ENCODE measurements at regions not wholly inside any gene's neighbourhood (a gene's known extent, or its start where the extent isn't known, plus 50 kb on each side); places are given as distances from the start of the nearest gene placed in this dataset.

DNA sequence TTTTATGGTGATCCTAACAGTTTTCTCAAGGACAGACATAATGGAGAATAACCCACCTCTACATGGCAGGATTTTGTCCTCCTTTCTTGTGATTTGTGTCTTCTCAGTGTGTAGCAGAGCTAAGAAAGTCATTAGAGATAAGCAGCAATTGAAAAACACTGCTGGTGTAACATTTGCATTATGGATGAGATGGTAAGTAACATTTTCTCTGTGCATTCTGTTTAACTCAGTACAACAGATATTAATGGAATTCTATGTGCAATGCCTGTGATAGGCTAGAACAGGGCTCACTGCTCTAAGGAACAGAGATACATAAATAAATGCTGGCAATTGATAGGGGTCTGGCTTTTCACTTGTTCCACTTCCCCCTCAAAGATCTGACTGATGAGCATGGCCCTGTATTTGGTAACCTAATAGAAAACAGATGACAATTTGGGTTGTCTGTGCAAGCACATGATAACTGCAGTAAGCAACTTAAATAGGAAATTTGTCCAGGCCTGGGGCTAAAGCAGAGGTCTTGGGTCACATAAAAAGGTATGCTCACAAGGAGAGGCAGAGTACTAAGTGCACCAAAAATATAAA, 560.3 kb upstream of the POM121L12 start:
- H3K23ac ChIP-seq (ENCODE audit: insufficient read length) = no peak overlapping the region
- no peak for TF ChIP-seq SUZ12 (IDR thresholded peaks at IDR 0.05; ENCODE audit: low read length)
- TF ChIP-seq BCL11A (IDR thresholded peaks at IDR 0.05; ENCODE audit: low read depth in 2 of 2, low read length in 2 of 2) = no peak
- TF ChIP-seq, protein P1, sequence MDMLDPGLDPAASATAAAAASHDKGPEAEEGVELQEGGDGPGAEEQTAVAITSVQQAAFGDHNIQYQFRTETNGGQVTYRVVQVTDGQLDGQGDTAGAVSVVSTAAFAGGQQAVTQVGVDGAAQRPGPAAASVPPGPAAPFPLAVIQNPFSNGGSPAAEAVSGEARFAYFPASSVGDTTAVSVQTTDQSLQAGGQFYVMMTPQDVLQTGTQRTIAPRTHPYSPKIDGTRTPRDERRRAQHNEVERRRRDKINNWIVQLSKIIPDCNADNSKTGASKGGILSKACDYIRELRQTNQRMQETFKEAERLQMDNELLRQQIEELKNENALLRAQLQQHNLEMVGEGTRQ (IDR thresholded peaks at IDR 0.05; ENCODE audit: low read length) = no peak
- no peak for TF ChIP-seq JUN (IDR thresholded peaks at IDR 0.05; ENCODE audit: low read depth, low read length)
- no peak for TF ChIP-seq CEBPB (IDR thresholded peaks at IDR 0.05; ENCODE audit: low read depth, low read length)
- no peak for TF ChIP-seq GTF2F1 (IDR thresholded peaks at IDR 0.05; ENCODE audit: borderline replicate concordance, low read depth, low read length)
- TF ChIP-seq CBX5 (IDR thresholded peaks at IDR 0.05; ENCODE audit: low read depth, low read length) = no peak
- TF ChIP-seq TCF12 (IDR thresholded peaks at IDR 0.05; ENCODE audit: low read depth, low read length) = no peak
- TF ChIP-seq, protein P2, sequence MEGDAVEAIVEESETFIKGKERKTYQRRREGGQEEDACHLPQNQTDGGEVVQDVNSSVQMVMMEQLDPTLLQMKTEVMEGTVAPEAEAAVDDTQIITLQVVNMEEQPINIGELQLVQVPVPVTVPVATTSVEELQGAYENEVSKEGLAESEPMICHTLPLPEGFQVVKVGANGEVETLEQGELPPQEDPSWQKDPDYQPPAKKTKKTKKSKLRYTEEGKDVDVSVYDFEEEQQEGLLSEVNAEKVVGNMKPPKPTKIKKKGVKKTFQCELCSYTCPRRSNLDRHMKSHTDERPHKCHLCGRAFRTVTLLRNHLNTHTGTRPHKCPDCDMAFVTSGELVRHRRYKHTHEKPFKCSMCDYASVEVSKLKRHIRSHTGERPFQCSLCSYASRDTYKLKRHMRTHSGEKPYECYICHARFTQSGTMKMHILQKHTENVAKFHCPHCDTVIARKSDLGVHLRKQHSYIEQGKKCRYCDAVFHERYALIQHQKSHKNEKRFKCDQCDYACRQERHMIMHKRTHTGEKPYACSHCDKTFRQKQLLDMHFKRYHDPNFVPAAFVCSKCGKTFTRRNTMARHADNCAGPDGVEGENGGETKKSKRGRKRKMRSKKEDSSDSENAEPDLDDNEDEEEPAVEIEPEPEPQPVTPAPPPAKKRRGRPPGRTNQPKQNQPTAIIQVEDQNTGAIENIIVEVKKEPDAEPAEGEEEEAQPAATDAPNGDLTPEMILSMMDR (IDR thresholded peaks at IDR 0.05; ENCODE audit: control extremely low read depth in 1 of 3, insufficient read depth in 1 of 3, low read depth in 1 of 3, low read length in 3 of 3) = no peak
- no peak for TF ChIP-seq SIX5 (IDR thresholded peaks at IDR 0.05; ENCODE audit: low read depth, low read length)
- no peaks in the 10 kb centered on the region for H3K79me1 ChIP-seq (ENCODE audit: low read depth, low read length)
- no peak overlapping the region for H4K91ac ChIP-seq (replicated peaks; ENCODE audit: insufficient read length, low read length)
- no peak overlapping the region for H3K27ac ChIP-seq (ENCODE audit: low read depth, low read length)
- H4K5ac ChIP-seq (ENCODE audit: insufficient read length, low read depth, low read length) = no peak overlapping the region
- H3K4me1 ChIP-seq (replicated peaks in 1 of 4; ENCODE audit: control insufficient read depth in 3 of 4, insufficient read depth in 4 of 4, low read length in 3 of 4) = peaks cover 0 to 7% (median 6%) of the 10 kb centered on the region in 4 experiments; a peak in 3 of 7 replicates
- no peak overlapping the region for H2AK5ac ChIP-seq (ENCODE audit: low read depth, low read length)
- no peak overlapping the region for H3K9ac ChIP-seq (replicated peaks in 1 of 4; ENCODE audit: extremely low read depth in 1 of 4, low read depth in 3 of 4, low read length in 3 of 4)
- H3K36me3 ChIP-seq (ENCODE audit: control insufficient read depth in 2 of 4, insufficient read depth in 4 of 4, low read length in 3 of 4) = no peaks in the 10 kb centered on the region
- no peaks in the 10 kb centered on the region for H3K9me3 ChIP-seq (ENCODE audit: insufficient read depth in 2 of 2, low read depth in 1 of 2, low read length in 1 of 2)
- no peak overlapping the region for H3K4me2 ChIP-seq (ENCODE audit: insufficient read depth in 1 of 2, low read depth in 2 of 2, low read length in 2 of 2)
- no peak overlapping the region for H2BK15ac ChIP-seq (ENCODE audit: low read length)
- no peak overlapping the region for H3K4ac ChIP-seq (replicated peaks; ENCODE audit: insufficient read length, low read depth, low read length)
- H2BK120ac ChIP-seq (replicated peaks; ENCODE audit: low read depth, low read length) = no peak overlapping the region
- H3K18ac ChIP-seq (ENCODE audit: extremely low read depth, low read length) = no peak overlapping the region
- peaks cover 0 to 1% (median 0%) of the 10 kb centered on the region in 4 experiments; a peak in 1 of 7 replicates for H3K27me3 ChIP-seq (replicated peaks in 1 of 4; ENCODE audit: control insufficient read depth in 3 of 4, extremely low read depth in 1 of 4, insufficient read depth in 3 of 4, low read length in 3 of 4)
- no peak overlapping the region for H2BK5ac ChIP-seq (ENCODE audit: low read depth, low read length)
- no peak overlapping the region for H3K56ac ChIP-seq (replicated peaks; ENCODE audit: insufficient read length, low read depth, low read length)
- H4K8ac ChIP-seq (ENCODE audit: extremely low read depth, insufficient read depth, low read length) = no peak overlapping the region
- no peaks in the 10 kb centered on the region for H3K79me2 ChIP-seq (ENCODE audit: control insufficient read depth in 1 of 2, insufficient read depth in 2 of 2, low read length in 2 of 2)
- 0 out of 2 replicates have a peak overlapping the region, but pooled peaks have one; percentile 1 for H2AFZ ChIP-seq (ENCODE audit: low read length)
- no peak overlapping the region for H3K4me3 ChIP-seq (ENCODE audit: extremely low read depth in 1 of 4, insufficient read depth in 2 of 4, low read depth in 3 of 4, low read length in 4 of 4)
- H2BK12ac ChIP-seq (ENCODE audit: low read depth, low read length) = no peak overlapping the region
- H2BK20ac ChIP-seq (ENCODE audit: low read length) = no peak overlapping the region
- FAIRE-seq (no peak), DNase-seq (ENCODE audit: low read depth in 1 of 2, low spot score in 2 of 2) (no peak)
- H4K20me1 ChIP-seq (replicated peaks in 1 of 2; ENCODE audit: control insufficient read depth in 1 of 2, insufficient read depth in 2 of 2, low read length in 2 of 2) = no peaks in the 10 kb centered on the region
- H3K14ac ChIP-seq (ENCODE audit: insufficient read length) = no peak overlapping the region
- ChIA-PET CTCF (ENCODE audit: partially characterized antibody) (interaction anchor here (0.6 kb wide), 1 partner anchor 46 kb away, joined by 3 read pairs; no protein-coding TSS in a partner anchor), POLR2A (ENCODE audit: partially characterized antibody) (no interaction called here)
- H3K23me2 ChIP-seq (ENCODE audit: low read depth, low read length) = no peaks in the 10 kb centered on the region

All from H1 (cell line).